H1 (cell line): ENCODE measurements at regions not wholly inside any gene's neighbourhood (a gene's known extent, or its start where the extent isn't known, plus 50 kb on each side); places are given as distances from the start of the nearest gene placed in this dataset.

ENCODE experiments used
- SAP30 ChIP-seq: fragments of 300-600 bp; sonication (generic); IDR thresholded peaks from 2 replicates; pipeline ENCODE4 v1.7.1; 2012; ENCODE audit warnings: low read length, moderate library complexity, mild to moderate bottlenecking, inconsistent platforms; ENCODE audit not compliant: insufficient read depth, insufficient replicate concordance
- TEAD4 ChIP-seq: IDR thresholded peaks from 2 replicates; pipeline ENCODE4 v1.6.1; 2012; ENCODE audit warnings: low read depth, low read length, inconsistent platforms, mixed read lengths

DNA sequence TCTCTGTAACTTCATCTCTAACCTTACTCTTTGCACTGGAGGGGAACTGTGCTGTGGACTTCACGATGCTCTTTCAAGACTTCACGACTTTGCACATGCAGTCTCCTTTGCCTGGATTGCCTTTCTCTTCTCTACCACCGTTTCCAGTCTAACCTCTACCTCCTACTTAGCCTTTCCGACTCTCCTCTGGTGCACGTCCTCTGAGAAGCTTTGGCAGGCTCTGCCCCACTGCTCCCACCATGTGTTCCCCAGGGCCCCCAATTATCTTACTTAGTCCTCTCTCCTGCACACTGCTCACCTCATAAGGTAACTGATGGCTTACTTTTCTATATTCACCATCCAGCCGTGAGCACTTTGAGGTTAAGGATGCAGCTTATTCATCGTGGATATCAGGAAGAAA lies 101.7 kb upstream of the GJB5 start (continued):
- TF ChIP-seq TEAD4 = no peak
- no peak for TF ChIP-seq SAP30
- TF ChIP-seq, all 59 proteins: peak for 0
